NOMO-1 (cell line): ENCODE measurements at regions not wholly inside any gene's neighbourhood (a gene's known extent, or its start where the extent isn't known, plus 50 kb on each side); places are given as distances from the start of the nearest gene placed in this dataset.

ENCODE experiments used
- DNase-seq, 2 experiments: peaks; one replicate each; lab custom pipeline; 2025; ENCODE audit not compliant: unreplicated experiment in 2 of 2; lab: John Stamatoyannopoulos, UW

GRCh38 chr2:52886556-52886955 lies 881.0 kb upstream of the CHAC2 start:
- no peak for DNase-seq

DNA sequence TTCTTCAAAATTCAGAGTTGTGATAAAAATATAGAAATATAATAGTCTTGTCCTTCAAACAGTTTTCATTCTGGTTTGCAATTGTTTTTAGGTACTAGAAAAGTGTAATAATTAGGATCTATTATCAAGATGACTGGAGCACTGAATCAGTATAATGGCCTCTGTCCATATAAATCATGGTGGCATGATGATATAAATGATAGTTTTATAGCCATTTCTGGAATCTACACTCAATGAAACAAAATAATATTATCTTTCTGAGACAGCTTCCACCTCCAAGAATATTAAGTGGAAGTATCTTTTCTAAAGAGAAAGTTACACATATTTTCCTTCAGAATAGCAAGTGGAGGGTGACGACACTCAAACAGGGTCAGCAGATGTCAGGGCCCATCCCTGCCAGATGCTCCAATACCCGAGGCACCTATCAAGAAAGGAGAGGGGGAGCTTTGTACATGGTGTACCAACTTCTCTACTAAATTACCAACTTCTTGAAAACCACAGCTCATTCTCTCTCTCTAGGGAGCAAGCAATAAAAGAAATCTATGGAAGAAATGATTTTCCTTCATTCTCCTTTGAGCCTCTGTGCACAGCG lies 882.7 kb upstream of the CHAC2 start:
- no peak for DNase-seq

- DNase-seq, result no peak
Measured at GRCh38 chr2:52882974-52883373, 884.6 kb upstream of the CHAC2 start.

- no peak for DNase-seq
Measured at GRCh38 chr2:52881606-52882005, 886.0 kb upstream of the CHAC2 start.

DNA sequence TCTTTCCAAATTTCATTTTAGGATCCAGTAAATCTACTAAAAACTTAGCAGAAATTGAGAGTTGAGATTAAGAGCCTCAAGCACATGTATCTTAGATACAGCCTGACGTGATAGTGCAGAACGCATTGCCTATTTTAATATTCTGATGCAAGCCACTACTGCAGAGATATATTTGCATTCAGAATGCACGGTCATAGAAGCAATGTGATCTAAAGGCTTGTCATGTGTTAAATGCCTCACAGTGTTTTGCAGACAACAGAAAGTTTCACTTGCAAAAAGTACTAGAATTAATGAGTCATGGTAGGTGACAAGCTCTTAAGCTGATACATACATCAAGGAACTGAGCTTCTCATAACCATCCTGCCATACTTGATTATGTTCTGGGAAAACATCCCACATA lies 886.7 kb upstream of the CHAC2 start:
- DNase-seq, result no peak

DNA sequence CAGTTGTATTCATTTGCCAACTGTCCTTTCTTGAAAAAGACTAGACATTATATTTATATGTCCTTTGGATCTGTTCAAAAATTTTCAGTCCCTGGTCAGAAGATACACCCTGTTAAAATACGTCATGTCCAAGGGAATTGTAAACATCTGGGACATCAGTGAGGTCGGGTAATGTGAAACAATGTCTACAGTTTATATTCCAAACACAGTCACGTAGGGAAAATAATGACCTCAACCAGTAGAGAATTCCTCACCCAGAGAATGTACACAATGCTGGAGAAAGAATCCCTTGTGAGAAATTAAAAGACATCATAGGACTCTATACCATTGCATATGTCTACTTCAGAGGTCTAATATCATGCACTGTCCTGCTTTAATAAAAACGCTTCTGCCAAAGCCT lies 888.0 kb upstream of the CHAC2 start:
- no peak for DNase-seq

DNA sequence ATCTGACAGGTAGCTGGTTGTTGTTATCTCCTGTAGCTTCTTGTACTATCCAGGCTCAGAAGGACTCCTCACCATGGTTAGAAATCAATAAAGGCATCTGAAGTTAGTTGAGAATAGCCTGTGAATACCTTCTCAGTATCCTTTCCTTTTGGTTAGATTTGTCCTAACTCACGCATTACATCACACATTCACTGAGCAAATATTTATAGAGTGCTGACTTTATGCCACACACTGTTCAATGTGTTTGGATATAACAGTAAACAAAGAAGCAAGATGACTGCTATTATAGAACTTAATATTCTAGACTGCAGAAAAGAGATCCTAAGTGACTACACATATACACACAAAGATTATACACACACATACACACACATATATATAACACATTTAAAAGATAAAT lies 889.9 kb upstream of the CHAC2 start:
- DNase-seq, result no peak

- no peak for DNase-seq
Measured at GRCh38 chr2:52874466-52875106, 893.0 kb upstream of the CHAC2 start.

- DNase-seq, result no peak
Measured at GRCh38 chr2:52862801-52863200, 904.8 kb upstream of the CHAC2 start.

DNA sequence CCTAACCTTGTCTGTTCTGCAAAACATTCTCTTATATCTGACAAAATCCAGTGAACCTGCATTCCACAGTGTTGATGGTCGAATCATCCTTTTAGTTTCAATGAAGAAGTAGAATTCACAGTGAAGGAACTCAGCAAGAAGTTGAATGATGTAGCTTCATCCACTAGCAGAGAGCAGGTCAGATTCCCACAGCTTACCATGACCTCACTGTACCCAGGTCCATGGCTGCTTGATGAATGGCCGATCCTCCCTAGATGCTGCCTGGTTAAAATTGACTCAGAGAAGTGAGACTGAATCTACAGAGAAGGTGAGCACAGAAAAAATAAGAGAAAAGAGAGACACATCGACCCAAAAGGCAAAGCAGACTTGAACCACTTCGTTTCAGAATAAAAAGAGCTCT lies 906.0 kb upstream of the CHAC2 start:
- DNase-seq, result no peak

GRCh38 chr2:52859065-52859464 lies 908.5 kb upstream of the CHAC2 start:
- DNase-seq, result no peak

DNA sequence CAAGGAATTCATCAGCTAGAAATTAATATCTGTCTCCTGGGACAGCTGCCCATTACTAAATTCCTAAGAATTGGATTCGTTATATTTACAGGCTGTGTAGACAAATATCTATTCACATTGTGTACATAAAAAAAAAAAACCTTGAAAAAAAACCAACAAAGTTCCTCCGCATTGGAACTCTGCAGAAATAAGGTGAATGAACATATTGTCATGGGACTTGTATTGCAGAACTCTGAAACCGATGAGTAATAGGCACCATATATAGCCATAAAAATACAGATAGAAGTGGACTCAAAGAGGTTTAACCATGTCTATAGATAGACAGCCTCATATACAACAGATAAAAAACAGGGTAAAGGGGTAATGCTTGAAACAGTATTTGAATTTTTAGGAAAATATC lies 909.9 kb upstream of the CHAC2 start:
- DNase-seq, result no peak

DNA sequence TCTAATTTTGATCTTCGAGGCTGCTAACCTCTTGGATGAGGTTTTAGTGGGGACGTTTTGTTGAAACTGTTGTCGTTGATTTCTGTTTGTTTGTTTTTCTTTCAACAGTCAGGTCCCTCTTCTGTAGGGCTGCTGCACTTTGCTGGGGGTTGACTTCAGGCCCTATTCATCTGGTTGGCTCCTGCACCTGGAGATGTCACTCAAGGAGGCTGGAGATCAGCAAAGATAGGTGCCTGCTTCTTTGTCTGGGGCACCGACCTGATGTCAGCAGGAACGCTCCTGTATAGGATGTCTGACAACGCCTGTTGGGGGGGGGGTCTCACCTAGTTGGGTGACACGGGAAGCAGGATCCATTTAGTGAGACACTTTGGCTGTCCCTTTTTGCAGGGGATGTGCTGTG lies 915.6 kb upstream of the CHAC2 start:
- DNase-seq, result no peak

DNA sequence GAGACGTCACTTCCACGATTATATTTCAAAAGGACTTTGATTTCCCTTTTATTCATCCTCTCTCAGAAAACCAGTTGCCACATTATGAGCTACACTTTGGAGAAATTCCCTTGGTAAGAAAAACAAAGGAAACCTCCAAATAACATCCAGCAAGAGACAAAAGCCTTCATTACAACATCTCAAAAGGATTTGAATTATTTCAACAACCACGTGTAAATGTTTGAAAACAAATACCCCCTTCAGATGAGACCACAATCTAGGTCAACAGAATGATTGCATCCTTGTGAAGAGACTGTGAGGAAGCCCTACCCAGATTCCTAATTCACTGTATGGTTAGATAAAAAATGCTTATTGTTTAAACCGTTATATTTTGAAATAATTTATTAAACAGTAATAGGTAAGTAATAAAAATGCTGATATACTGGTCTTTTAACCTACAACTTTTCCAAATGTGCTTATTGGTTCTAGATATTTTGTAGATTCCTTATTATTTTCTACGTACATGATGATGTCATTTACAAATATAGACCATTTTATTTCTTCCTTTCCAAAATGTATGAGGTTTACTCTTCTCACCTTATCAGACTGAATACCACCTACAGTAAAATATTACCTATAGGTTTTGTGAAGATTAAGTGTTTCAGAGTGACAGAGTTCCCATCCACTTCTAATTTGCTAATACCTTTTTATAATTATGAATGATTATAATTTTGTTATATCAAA lies 922.7 kb upstream of the CHAC2 start:
- DNase-seq, result no peak

DNA sequence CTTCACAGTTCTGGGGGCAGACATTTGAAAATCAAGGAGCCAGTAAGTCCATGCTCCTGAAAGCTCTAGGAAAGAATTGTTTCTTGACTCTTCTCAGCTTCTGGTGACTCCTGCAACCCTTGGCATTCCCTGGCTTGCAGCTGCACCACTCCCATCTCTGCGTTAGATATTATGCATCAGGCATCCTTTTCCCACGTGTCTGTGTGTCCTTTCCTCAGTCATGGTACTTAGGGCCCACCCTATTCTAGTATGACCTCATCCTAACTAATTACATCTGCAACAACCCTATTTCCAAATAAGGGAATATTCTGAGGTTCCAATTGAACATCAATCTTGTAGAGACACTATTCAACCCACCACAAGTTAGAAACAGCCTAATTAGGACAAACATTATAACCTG lies 931.7 kb upstream of the CHAC2 start:
- DNase-seq, result no peak

DNA sequence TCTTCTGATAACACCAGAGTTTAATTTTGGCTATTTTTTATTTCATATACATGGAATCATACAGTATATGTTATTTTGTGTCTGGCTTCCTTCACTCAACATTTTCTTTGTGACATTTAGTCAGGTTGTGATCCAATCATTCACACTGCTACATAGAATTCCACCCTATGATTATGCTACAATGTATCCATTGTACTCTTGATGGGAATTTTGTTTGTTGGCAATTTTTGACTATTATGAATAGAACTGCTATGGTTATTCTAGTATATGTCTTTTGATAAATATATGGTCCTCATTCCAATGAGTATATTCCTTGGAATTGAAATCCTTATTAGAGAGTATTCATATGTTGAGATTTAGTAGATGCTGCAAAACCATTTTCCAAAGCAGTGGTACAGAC lies 936.4 kb upstream of the CHAC2 start:
- no peak for DNase-seq

DNA sequence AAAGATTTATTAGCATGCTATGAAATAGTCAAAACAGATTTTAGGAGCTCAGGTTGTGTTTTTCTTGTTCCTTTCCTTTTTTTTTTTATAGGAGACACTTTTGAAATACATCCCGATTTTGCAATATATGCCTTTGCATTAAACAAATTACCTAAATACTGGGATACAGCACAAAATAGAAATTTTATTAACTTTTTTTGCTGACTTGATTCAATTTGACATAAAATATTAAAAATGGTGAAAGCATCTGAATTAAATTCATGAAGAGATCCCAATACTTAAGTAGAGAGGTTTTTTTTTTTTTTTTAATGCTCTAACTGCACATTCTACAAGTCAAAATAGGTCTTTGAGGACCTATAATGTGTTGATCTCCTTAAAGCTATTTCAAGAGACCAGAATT lies 939.5 kb upstream of the CHAC2 start:
- no peak for DNase-seq

DNA sequence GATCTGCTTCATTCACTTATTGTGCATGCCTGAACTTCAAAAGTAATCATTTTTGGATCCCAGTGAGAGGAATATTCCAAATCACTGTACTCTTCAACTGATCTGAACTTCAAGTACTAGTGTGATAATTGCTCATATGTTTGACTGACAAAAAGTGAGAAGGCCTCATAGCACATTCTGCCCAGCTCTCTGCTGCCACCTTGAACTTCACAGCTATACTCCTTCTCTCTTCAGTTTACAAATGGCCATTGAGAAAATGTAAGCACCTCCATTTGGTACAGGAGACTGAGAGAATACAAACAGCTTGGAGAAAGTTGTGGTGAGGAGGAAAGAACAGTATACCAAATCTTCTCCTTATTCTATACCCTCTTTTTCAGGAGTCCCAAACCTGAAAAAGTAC lies 946.0 kb upstream of the CHAC2 start:
- no peak for DNase-seq

- no peak for DNase-seq
Measured at GRCh38 chr2:52818958-52819357, 948.6 kb upstream of the CHAC2 start.

DNA sequence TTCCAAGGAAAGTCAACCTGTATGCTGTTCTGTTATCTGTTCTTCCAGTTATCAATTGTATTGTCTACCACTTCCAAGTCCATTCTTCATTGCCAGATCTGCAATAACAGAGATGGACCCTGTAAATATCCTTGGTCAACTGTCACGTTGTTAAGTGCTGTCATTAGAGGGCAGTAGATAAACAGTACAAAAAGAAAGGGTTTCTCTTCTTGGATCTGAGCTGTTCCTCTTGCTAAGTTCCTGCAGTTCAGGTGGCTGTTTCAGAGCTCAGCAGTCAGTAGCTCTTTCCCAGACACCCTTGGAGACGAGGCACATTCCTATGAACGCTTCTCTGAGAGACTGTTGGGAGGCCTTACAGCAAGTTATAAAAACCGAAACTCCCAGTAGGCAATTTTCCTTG lies 957.1 kb upstream of the CHAC2 start:
- no peak for DNase-seq

DNA sequence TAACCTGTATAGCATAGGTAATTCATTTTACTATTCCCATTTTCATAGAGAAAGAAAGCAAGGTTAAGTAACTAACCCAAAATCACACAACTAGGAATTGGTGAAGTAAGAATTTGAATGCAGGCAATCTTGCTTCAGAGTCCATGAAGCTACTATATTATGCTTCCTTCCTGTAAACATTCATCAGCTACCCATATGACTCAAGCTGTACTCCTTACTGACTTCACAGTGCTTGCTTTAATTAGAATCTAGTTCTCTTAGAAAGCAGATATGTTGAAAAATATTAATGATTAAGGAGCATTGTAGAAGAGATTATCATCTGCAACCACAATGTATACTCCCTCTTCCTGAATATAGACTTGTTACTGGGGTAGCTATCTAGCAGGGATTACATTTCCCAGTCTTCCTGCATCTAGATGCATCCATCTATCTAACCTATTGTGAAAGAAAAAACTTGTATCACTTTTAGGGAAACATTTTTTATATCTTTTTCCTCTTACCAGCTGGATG lies 961.6 kb upstream of the CHAC2 start:
- no peak for DNase-seq

- DNase-seq, result no peak
Measured at GRCh38 chr2:52794581-52794980, 973.0 kb upstream of the CHAC2 start.
